Left renal pelvis (tissue), 4 donors: ENCODE measurements at regions not wholly inside any gene's neighbourhood (a gene's known extent, or its start where the extent isn't known, plus 50 kb on each side); places are given as distances from the start of the nearest gene placed in this dataset.

ENCODE experiments used
- DNase-seq, 4 donors: peaks; one replicate each; pipeline ENCODE4 v3.0.0-alpha.2; 2013; ENCODE audit warnings: low read depth in 4 of 4, low spot score in 3 of 4

- DNase-seq = no peak
These were observed 104.5 kb downstream of the RBM43 start for GRCh38 chr2:151157000-151157735.

GRCh38 chr2:151156431-151156830 lies 105.2 kb downstream of the RBM43 start:
- DNase-seq = no peak

- no peak for DNase-seq
These were observed 108.1 kb downstream of the RBM43 start for GRCh38 chr2:151153601-151154000.

- no peak for DNase-seq
These were observed 111.0 kb downstream of the RBM43 start for GRCh38 chr2:151150331-151151320.

- DNase-seq = no peak
These were observed 123.2 kb downstream of the RBM43 start for GRCh38 chr2:151138507-151138906.

- no peak for DNase-seq
These were observed 124.1 kb downstream of the RBM43 start for GRCh38 chr2:151137526-151137925.

- DNase-seq = no peak
These were observed 141.7 kb downstream of the RBM43 start for GRCh38 chr2:151120011-151120410.

- no peak for DNase-seq
These were observed 142.3 kb downstream of the RBM43 start for GRCh38 chr2:151119374-151119773.

- no peak for DNase-seq
These were observed 143.4 kb downstream of the RBM43 start for GRCh38 chr2:151118269-151118668.

- no peak for DNase-seq
These were observed 146.8 kb downstream of the RBM43 start for GRCh38 chr2:151114874-151115273.

- no peak for DNase-seq
These were observed 148.3 kb downstream of the RBM43 start for GRCh38 chr2:151113318-151113717.

GRCh38 chr2:151111599-151112278 lies 149.9 kb downstream of the RBM43 start:
- no peak for DNase-seq

- DNase-seq = no peak
These were observed 154.7 kb downstream of the RBM43 start for GRCh38 chr2:151106805-151107506.

- no peak for DNase-seq
These were observed 158.1 kb downstream of the RBM43 start for GRCh38 chr2:151103551-151103950.

GRCh38 chr2:151102226-151102625 lies 159.4 kb downstream of the RBM43 start:
- DNase-seq = no peak

- no peak for DNase-seq
These were observed 162.8 kb downstream of the RBM43 start for GRCh38 chr2:151098841-151099240.

- DNase-seq = no peak
These were observed 163.8 kb downstream of the RBM43 start for GRCh38 chr2:151097895-151098294.

- no peak for DNase-seq
These were observed 164.5 kb downstream of the RBM43 start for GRCh38 chr2:151097128-151097527.

GRCh38 chr2:151096235-151096634 lies 165.4 kb downstream of the RBM43 start:
- DNase-seq = no peak

- no peak for DNase-seq
These were observed 166.2 kb downstream of the RBM43 start for GRCh38 chr2:151095463-151095862.

GRCh38 chr2:151091583-151091982 lies 170.1 kb downstream of the RBM43 start:
- DNase-seq = no peak
